HG02610 (cell line): ENCODE measurements at regions not wholly inside any gene's neighbourhood (a gene's known extent, or its start where the extent isn't known, plus 50 kb on each side); places are given as distances from the start of the nearest gene placed in this dataset.

Source experiments
- ATAC-seq: cut with Tn5 transposase; IDR thresholded peaks from one replicate; pipeline ENCODE4 v1.9.1; 2021; ENCODE audit warnings: mild to moderate bottlenecking, moderate library complexity; ENCODE audit not compliant: unreplicated experiment

GRCh38 chr1:219405531-219406331 lies 207.2 kb downstream of the ZC3H11B start:
- ATAC-seq: no peak

GRCh38 chr1:219404629-219405028 lies 208.3 kb downstream of the ZC3H11B start:
- ATAC-seq: no peak

GRCh38 chr1:219402925-219403324 lies 210.0 kb downstream of the ZC3H11B start:
- no peak for ATAC-seq

GRCh38 chr1:219401724-219402625 lies 210.9 kb downstream of the ZC3H11B start:
- ATAC-seq: no peak

- ATAC-seq: no peak
These were observed 213.5 kb downstream of the ZC3H11B start for GRCh38 chr1:219399446-219399845.

- no peak for ATAC-seq
These were observed 214.0 kb downstream of the ZC3H11B start for GRCh38 chr1:219398815-219399396.

GRCh38 chr1:219397511-219397910 lies 215.4 kb downstream of the ZC3H11B start:
- ATAC-seq: no peak

- peak; percentile 51 for ATAC-seq
These were observed 217.6 kb downstream of the LYPLAL1 start for GRCh38 chr1:219391297-219391696.

GRCh38 chr1:219387211-219387610 lies 213.5 kb downstream of the LYPLAL1 start:
- no peak for ATAC-seq

- peak; percentile 71 for ATAC-seq
These were observed 212.2 kb downstream of the LYPLAL1 start for GRCh38 chr1:219385787-219386427.

- ATAC-seq: no peak
These were observed 209.6 kb downstream of the LYPLAL1 start for GRCh38 chr1:219383281-219383680.

GRCh38 chr1:219381396-219381795 lies 207.7 kb downstream of the LYPLAL1 start:
- ATAC-seq: no peak

- no peak for ATAC-seq
These were observed 206.8 kb downstream of the LYPLAL1 start for GRCh38 chr1:219380463-219380862.

- no peak for ATAC-seq
These were observed 206.0 kb downstream of the LYPLAL1 start for GRCh38 chr1:219379691-219380090.

GRCh38 chr1:219374636-219375035 lies 201.0 kb downstream of the LYPLAL1 start:
- ATAC-seq: no peak

- no peak for ATAC-seq
These were observed 200.4 kb downstream of the LYPLAL1 start for GRCh38 chr1:219374046-219374566.

GRCh38 chr1:219373616-219373935 lies 199.9 kb downstream of the LYPLAL1 start:
- no peak for ATAC-seq

GRCh38 chr1:219372916-219373615 lies 199.4 kb downstream of the LYPLAL1 start:
- no peak for ATAC-seq

GRCh38 chr1:219371471-219371870 lies 197.8 kb downstream of the LYPLAL1 start:
- no peak for ATAC-seq

GRCh38 chr1:219367496-219367895 lies 193.8 kb downstream of the LYPLAL1 start:
- no peak for ATAC-seq
